ENCODE measurements at regions not wholly inside any gene's neighbourhood (a gene's known extent, or its start where the extent isn't known, plus 50 kb on each side); places are given as distances from the start of the nearest gene placed in this dataset.

GRCh38 chr13:105063676-105064075 is 1471.8 kb downstream of the EFNB2 start:
- H3K27me3 ChIP-seq (ENCODE audit: control insufficient read depth, insufficient read depth, low read length), result no peaks in the 10 kb centered on the region
- H3K4me1 ChIP-seq (ENCODE audit: control insufficient read depth, insufficient read depth, low read length), result no peaks in the 10 kb centered on the region
- H3K4me3 ChIP-seq (ENCODE audit: low read length), result no peak overlapping the region
- H3K36me3 ChIP-seq (ENCODE audit: control insufficient read depth, insufficient read depth, low read length), result no peaks in the 10 kb centered on the region
- no CpG with 5 or more reads among the region's 5 CpGs for WGBS (ENCODE audit: insufficient coverage, insufficient read length)
- H3K9me3 ChIP-seq (ENCODE audit: control insufficient read depth, insufficient read depth, low read length), result no peaks in the 10 kb centered on the region
- H3K27ac ChIP-seq (ENCODE audit: low read length), result no peak overlapping the region
- DNase-seq (ENCODE audit: low read depth, low spot score), result no peak

GRCh38 chr13:105059786-105060185 is 1475.7 kb downstream of the EFNB2 start:
- Histone ChIP-seq H3K27me3 (ENCODE audit: control insufficient read depth, insufficient read depth, low read length) (no peaks in the 10 kb centered on the region), H3K4me1 (ENCODE audit: control insufficient read depth, insufficient read depth, low read length) (no peaks in the 10 kb centered on the region), H3K4me3 (ENCODE audit: low read length) (no peak overlapping the region), H3K27ac (ENCODE audit: low read length) (no peak overlapping the region), H3K36me3 (ENCODE audit: control insufficient read depth, insufficient read depth, low read length) (no peaks in the 10 kb centered on the region), H3K9me3 (ENCODE audit: control insufficient read depth, insufficient read depth, low read length) (no peaks in the 10 kb centered on the region)
- no peak for DNase-seq (ENCODE audit: low read depth, low spot score)
- WGBS (ENCODE audit: insufficient coverage, insufficient read length), result no CpG with 5 or more reads among the region's 7 CpGs

DNA sequence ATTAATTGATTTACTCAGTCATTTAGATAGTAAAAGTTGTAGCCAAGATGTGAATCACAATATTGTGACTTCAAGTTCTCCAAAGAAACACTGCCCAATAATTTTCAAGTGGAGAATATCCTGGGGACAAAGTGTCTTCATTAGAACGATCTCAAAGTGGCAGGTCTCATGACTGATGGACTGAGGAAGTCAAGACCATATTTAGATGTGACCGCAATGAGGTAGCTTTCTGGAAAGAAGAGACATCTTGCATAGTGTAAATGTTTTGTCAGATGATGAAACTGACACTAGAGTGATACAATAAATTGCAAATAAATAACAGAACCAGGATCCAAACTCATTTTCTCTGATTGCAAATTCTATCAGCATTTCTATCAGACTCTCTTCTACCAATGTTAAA is 1476.9 kb downstream of the EFNB2 start:
- no peak for DNase-seq (ENCODE audit: low read depth, low spot score)
- Histone ChIP-seq H3K4me1 (ENCODE audit: control insufficient read depth, insufficient read depth, low read length) (no peaks in the 10 kb centered on the region), H3K4me3 (ENCODE audit: low read length) (no peak overlapping the region), H3K36me3 (ENCODE audit: control insufficient read depth, insufficient read depth, low read length) (no peaks in the 10 kb centered on the region), H3K27ac (ENCODE audit: low read length) (no peak overlapping the region), H3K9me3 (ENCODE audit: control insufficient read depth, insufficient read depth, low read length) (no peaks in the 10 kb centered on the region), H3K27me3 (ENCODE audit: control insufficient read depth, insufficient read depth, low read length) (no peaks in the 10 kb centered on the region)
- WGBS (ENCODE audit: insufficient coverage, insufficient read length), result no CpG with 5 or more reads among the region's 2 CpGs

GRCh38 chr13:105052711-105053110 is 1482.8 kb downstream of the EFNB2 start:
- H3K27me3 ChIP-seq (ENCODE audit: control insufficient read depth, insufficient read depth, low read length), result no peaks in the 10 kb centered on the region
- no CpG with 5 or more reads among the region's 4 CpGs for WGBS (ENCODE audit: insufficient coverage, insufficient read length)
- H3K4me1 ChIP-seq (ENCODE audit: control insufficient read depth, insufficient read depth, low read length), result no peaks in the 10 kb centered on the region
- H3K9me3 ChIP-seq (ENCODE audit: control insufficient read depth, insufficient read depth, low read length), result no peaks in the 10 kb centered on the region
- H3K36me3 ChIP-seq (ENCODE audit: control insufficient read depth, insufficient read depth, low read length), result no peaks in the 10 kb centered on the region
- no peak for DNase-seq (ENCODE audit: low read depth, low spot score)
- H3K4me3 ChIP-seq (ENCODE audit: low read length), result no peak overlapping the region
- H3K27ac ChIP-seq (ENCODE audit: low read length), result no peak overlapping the region

- Histone ChIP-seq H3K27ac (ENCODE audit: low read length) (no peak overlapping the region), H3K9me3 (ENCODE audit: control insufficient read depth, insufficient read depth, low read length) (no peaks in the 10 kb centered on the region), H3K4me3 (ENCODE audit: low read length) (no peak overlapping the region), H3K4me1 (ENCODE audit: control insufficient read depth, insufficient read depth, low read length) (no peaks in the 10 kb centered on the region), H3K27me3 (ENCODE audit: control insufficient read depth, insufficient read depth, low read length) (no peaks in the 10 kb centered on the region), H3K36me3 (ENCODE audit: control insufficient read depth, insufficient read depth, low read length) (no peaks in the 10 kb centered on the region)
- DNase-seq (ENCODE audit: low read depth, low spot score), result no peak
- no CpG with 5 or more reads among the region's 4 CpGs for WGBS (ENCODE audit: insufficient coverage, insufficient read length)
These were observed 1484.8 kb downstream of the EFNB2 start for GRCh38 chr13:105050686-105051085.

- no CpG with 5 or more reads among the region's 1 CpG for WGBS (ENCODE audit: insufficient coverage, insufficient read length)
- Histone ChIP-seq H3K36me3 (ENCODE audit: control insufficient read depth, insufficient read depth, low read length) (no peaks in the 10 kb centered on the region), H3K9me3 (ENCODE audit: control insufficient read depth, insufficient read depth, low read length) (no peaks in the 10 kb centered on the region), H3K27ac (ENCODE audit: low read length) (no peak overlapping the region), H3K4me1 (ENCODE audit: control insufficient read depth, insufficient read depth, low read length) (no peaks in the 10 kb centered on the region), H3K4me3 (ENCODE audit: low read length) (no peak overlapping the region), H3K27me3 (ENCODE audit: control insufficient read depth, insufficient read depth, low read length) (no peaks in the 10 kb centered on the region)
- no peak for DNase-seq (ENCODE audit: low read depth, low spot score)
These were observed 1486.8 kb downstream of the EFNB2 start for GRCh38 chr13:105048677-105049076.

GRCh38 chr13:105047676-105048295 is 1487.7 kb downstream of the EFNB2 start:
- no CpG with 5 or more reads among the region's 3 CpGs for WGBS (ENCODE audit: insufficient coverage, insufficient read length)
- H3K4me3 ChIP-seq (ENCODE audit: low read length), result no peak overlapping the region
- no peaks in the 10 kb centered on the region for H3K27me3 ChIP-seq (ENCODE audit: control insufficient read depth, insufficient read depth, low read length)
- no peaks in the 10 kb centered on the region for H3K4me1 ChIP-seq (ENCODE audit: control insufficient read depth, insufficient read depth, low read length)
- DNase-seq (ENCODE audit: low read depth, low spot score), result no peak
- H3K27ac ChIP-seq (ENCODE audit: low read length), result no peak overlapping the region
- H3K9me3 ChIP-seq (ENCODE audit: control insufficient read depth, insufficient read depth, low read length), result no peaks in the 10 kb centered on the region
- no peaks in the 10 kb centered on the region for H3K36me3 ChIP-seq (ENCODE audit: control insufficient read depth, insufficient read depth, low read length)

- H3K4me3 ChIP-seq (ENCODE audit: low read length), result no peak overlapping the region
- H3K36me3 ChIP-seq (ENCODE audit: control insufficient read depth, insufficient read depth, low read length), result no peaks in the 10 kb centered on the region
- 0 out of 2 replicates have a peak, but pooled peaks cover under 1% of the 10 kb centered on the region for H3K9me3 ChIP-seq (ENCODE audit: control insufficient read depth, insufficient read depth, low read length)
- no CpG with 5 or more reads among the region's 2 CpGs for WGBS (ENCODE audit: insufficient coverage, insufficient read length)
- H3K4me1 ChIP-seq (ENCODE audit: control insufficient read depth, insufficient read depth, low read length), result peaks cover 2% of the 10 kb centered on the region; the same call in 1 of the 2 replicates
- no peak for DNase-seq (ENCODE audit: low read depth, low spot score)
- H3K27ac ChIP-seq (ENCODE audit: low read length), result no peak overlapping the region
- H3K27me3 ChIP-seq (ENCODE audit: control insufficient read depth, insufficient read depth, low read length), result no peaks in the 10 kb centered on the region
These were observed 1498.4 kb downstream of the EFNB2 start for GRCh38 chr13:105037110-105037509.

GRCh38 chr13:105035092-105035491 is 1500.4 kb downstream of the EFNB2 start:
- Histone ChIP-seq H3K36me3 (ENCODE audit: control insufficient read depth, insufficient read depth, low read length) (no peaks in the 10 kb centered on the region), H3K4me1 (ENCODE audit: control insufficient read depth, insufficient read depth, low read length) (peaks cover 2% of the 10 kb centered on the region; the same call in 1 of the 2 replicates), H3K9me3 (ENCODE audit: control insufficient read depth, insufficient read depth, low read length) (no peaks in the 10 kb centered on the region), H3K27me3 (ENCODE audit: control insufficient read depth, insufficient read depth, low read length) (no peaks in the 10 kb centered on the region), H3K4me3 (ENCODE audit: low read length) (no peak overlapping the region), H3K27ac (ENCODE audit: low read length) (no peak overlapping the region)
- no peak for DNase-seq (ENCODE audit: low read depth, low spot score)
- WGBS (ENCODE audit: insufficient coverage, insufficient read length), result no CpG with 5 or more reads among the region's 4 CpGs

DNA sequence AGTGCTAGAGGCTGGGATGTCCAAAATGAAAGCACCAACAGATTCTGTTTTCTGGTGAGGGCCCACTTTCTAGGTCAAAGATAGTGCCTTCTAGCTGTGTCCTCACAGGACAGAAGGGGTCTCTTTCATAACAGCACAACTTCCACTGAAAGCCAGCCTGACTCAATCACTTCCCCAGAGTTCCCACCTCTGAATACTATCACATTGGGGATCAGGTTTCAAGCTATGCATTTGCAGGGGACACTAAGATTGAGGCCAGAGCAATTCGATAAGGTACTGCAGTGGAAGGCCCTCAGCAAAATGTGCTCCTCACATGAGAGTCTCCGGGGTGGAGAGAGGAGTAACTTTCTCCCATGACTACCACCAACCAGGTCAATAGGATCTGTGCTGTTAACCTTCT is 1501.5 kb downstream of the EFNB2 start:
- no peaks in the 10 kb centered on the region for H3K27me3 ChIP-seq (ENCODE audit: control insufficient read depth, insufficient read depth, low read length)
- no peak for DNase-seq (ENCODE audit: low read depth, low spot score)
- no peaks in the 10 kb centered on the region for H3K9me3 ChIP-seq (ENCODE audit: control insufficient read depth, insufficient read depth, low read length)
- WGBS (ENCODE audit: insufficient coverage, insufficient read length), result no CpG with 5 or more reads among the region's 2 CpGs
- no peaks in the 10 kb centered on the region for H3K36me3 ChIP-seq (ENCODE audit: control insufficient read depth, insufficient read depth, low read length)
- peaks cover 2% of the 10 kb centered on the region; the same call in 1 of the 2 replicates for H3K4me1 ChIP-seq (ENCODE audit: control insufficient read depth, insufficient read depth, low read length)
- no peak overlapping the region for H3K27ac ChIP-seq (ENCODE audit: low read length)
- no peak overlapping the region for H3K4me3 ChIP-seq (ENCODE audit: low read length)

DNA sequence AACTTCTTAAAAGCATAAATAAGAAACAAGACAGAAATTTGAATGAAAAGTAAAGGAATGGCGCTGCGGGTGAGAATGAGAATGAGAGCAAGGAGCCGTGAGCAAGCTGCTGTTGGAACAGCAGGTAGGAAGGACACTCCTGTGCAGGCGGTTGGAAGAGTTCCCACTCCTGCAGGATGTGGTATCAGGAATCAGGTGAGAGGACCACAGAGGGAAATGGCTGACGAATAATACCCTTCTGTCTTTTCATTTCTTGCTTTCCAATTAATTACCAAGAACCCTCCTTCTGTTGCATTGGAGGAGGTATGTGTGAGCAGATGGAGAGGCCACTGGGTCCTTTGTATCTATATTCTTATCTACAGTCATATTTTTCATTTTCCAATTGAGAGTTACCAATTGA is 1504.2 kb downstream of the EFNB2 start:
- H3K4me1 ChIP-seq (ENCODE audit: control insufficient read depth, insufficient read depth, low read length), result peaks cover 2% of the 10 kb centered on the region; the same call in 1 of the 2 replicates
- H3K27ac ChIP-seq (ENCODE audit: low read length), result no peak overlapping the region
- H3K9me3 ChIP-seq (ENCODE audit: control insufficient read depth, insufficient read depth, low read length), result no peaks in the 10 kb centered on the region
- no CpG with 5 or more reads among the region's 5 CpGs for WGBS (ENCODE audit: insufficient coverage, insufficient read length)
- H3K27me3 ChIP-seq (ENCODE audit: control insufficient read depth, insufficient read depth, low read length), result no peaks in the 10 kb centered on the region
- DNase-seq (ENCODE audit: low read depth, low spot score), result no peak
- no peak overlapping the region for H3K4me3 ChIP-seq (ENCODE audit: low read length)
- no peaks in the 10 kb centered on the region for H3K36me3 ChIP-seq (ENCODE audit: control insufficient read depth, insufficient read depth, low read length)

Data from iPS DF 6.9 (cell line).